Astrocyte of the cerebellum (primary cell): ENCODE measurements at regions not wholly inside any gene's neighbourhood (a gene's known extent, or its start where the extent isn't known, plus 50 kb on each side); places are given as distances from the start of the nearest gene placed in this dataset.
"Not testable (repeated sequence)": the region's sequence is repeated elsewhere in the genome, so short reads cannot be mapped to it uniquely, and the experiment has no call there.

Experiments
- DNase-seq: peaks from one replicate; pipeline ENCODE4 v3.0.0-alpha.2; 2011; ENCODE audit warnings: low read depth
- H3K4me3 ChIP-seq: 2 replicates; pipeline ENCODE4 v1.5.1; 2011; ENCODE audit warnings: mild to moderate bottlenecking, low read depth, low read length, moderate library complexity
- in situ Hi-C: cut with HindIII; loops from 2 replicates; pipeline ENCODE4 v1.10.0; 2017; ENCODE audit warnings: low sequenced_read_pairs
- TF ChIP-seq, protein P1 (sequence below): IDR thresholded peaks from 2 replicates; pipeline ENCODE4 v1.5.1; 2012; ENCODE audit warnings: low read length, low read depth, moderate library complexity, mild to moderate bottlenecking; ENCODE audit errors: missing control alignments

DNA sequence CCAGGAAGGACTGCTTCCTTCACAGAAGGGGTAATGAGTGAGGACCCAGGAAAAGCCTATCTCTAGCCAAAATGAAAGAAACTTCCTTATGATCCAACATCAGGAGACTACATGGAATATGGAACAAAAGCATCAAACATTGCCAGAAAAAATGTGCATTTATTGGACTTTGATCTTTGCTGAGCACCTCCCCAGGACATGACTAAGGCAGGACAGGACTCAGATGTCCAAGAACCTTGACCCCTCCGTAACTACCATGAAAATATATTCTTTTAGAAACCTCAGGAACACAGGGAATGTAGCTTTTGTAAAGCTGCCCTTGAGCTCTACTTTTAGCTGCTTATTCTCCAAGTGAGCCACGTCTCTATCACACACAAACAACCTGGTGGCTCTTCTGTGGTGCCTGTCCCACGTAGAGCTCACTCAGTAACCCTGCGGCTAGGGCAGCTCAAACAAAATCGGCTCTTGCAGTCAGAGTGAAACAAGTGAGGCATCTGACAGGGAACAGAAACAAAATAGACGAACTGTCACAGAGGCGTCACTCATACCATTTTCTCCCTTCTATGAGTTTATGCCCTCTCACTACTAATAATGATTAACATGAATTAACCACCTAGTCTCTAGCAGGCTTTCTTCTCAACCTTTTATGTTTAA, 471.5 kb upstream of the API5 start:
- H3K4me3 ChIP-seq, result no peak overlapping the region
- in situ Hi-C loops, result no loop called here
- TF ChIP-seq, protein P1, sequence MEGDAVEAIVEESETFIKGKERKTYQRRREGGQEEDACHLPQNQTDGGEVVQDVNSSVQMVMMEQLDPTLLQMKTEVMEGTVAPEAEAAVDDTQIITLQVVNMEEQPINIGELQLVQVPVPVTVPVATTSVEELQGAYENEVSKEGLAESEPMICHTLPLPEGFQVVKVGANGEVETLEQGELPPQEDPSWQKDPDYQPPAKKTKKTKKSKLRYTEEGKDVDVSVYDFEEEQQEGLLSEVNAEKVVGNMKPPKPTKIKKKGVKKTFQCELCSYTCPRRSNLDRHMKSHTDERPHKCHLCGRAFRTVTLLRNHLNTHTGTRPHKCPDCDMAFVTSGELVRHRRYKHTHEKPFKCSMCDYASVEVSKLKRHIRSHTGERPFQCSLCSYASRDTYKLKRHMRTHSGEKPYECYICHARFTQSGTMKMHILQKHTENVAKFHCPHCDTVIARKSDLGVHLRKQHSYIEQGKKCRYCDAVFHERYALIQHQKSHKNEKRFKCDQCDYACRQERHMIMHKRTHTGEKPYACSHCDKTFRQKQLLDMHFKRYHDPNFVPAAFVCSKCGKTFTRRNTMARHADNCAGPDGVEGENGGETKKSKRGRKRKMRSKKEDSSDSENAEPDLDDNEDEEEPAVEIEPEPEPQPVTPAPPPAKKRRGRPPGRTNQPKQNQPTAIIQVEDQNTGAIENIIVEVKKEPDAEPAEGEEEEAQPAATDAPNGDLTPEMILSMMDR, result no peak
- no peak for DNase-seq

- in situ Hi-C loops, result no loop called here
- DNase-seq, result no peak
- TF ChIP-seq, protein P1, result no peak
- H3K4me3 ChIP-seq, result no peak overlapping the region
Observed at GRCh38 chr11:42840860-42841259, 470.9 kb upstream of the API5 start.

GRCh38 chr11:42841556-42841955, 470.2 kb upstream of the API5 start:
- DNase-seq, result no peak
- TF ChIP-seq, protein P1, result no peak
- H3K4me3 ChIP-seq, result no peak overlapping the region
- in situ Hi-C loops, result no loop called here

- no peak overlapping the region for H3K4me3 ChIP-seq
- in situ Hi-C loops, result no loop called here
- no peak for DNase-seq
- TF ChIP-seq, protein P1, result no peak
Observed at GRCh38 chr11:42849362-42849761, 462.4 kb upstream of the API5 start.

- in situ Hi-C loops, result no loop called here
- no peak overlapping the region for H3K4me3 ChIP-seq
- no peak for DNase-seq
- TF ChIP-seq, protein P1, result no peak
Observed at GRCh38 chr11:42857344-42857743, 454.5 kb upstream of the API5 start.

- in situ Hi-C loops, result loop anchor here (5.0 kb wide), 1 partner anchor 37 kb away; no protein-coding TSS in a partner anchor
- TF ChIP-seq, protein P1, result no peak
- H3K4me3 ChIP-seq, result no peak overlapping the region
Observed at GRCh38 chr11:42870480-42870879, 441.3 kb upstream of the API5 start.

GRCh38 chr11:42873800-42874405, 437.9 kb upstream of the API5 start:
- not testable (repeated sequence) for H3K4me3 ChIP-seq, DNase-seq
- in situ Hi-C loops, result loop anchor here (5.0 kb wide), 1 partner anchor 33 kb away; no protein-coding TSS in a partner anchor

More at GRCh38 chr11:42870480-42870879, 441.3 kb upstream of the API5 start:
- DNase-seq, result no peak

DNA sequence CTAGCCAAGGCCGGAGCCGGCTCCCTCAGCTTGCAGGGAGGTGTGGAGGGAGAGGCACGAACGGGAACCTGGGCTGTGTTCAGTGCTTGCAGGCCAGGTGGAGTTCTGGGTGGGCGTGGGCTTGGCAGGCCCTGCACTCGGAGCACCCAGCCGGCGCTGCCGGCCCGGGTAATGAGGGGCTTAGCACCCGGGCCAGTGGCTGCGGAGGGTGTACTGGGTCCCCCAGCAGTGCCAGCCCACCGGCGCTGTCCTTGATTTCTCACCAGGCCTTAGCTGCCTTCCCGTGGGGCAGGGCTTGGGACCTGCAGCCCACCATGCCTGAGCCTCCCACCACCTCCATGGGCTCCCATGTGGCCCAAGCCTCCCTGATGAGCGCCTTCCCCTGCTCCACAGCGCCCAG, 430.5 kb upstream of the API5 start:
- in situ Hi-C loops, DNase-seq, H3K4me3 ChIP-seq: not testable (repeated sequence)
